Body of pancreas (tissue), 4 donors: ENCODE measurements at regions not wholly inside any gene's neighbourhood (a gene's known extent, or its start where the extent isn't known, plus 50 kb on each side); places are given as distances from the start of the nearest gene placed in this dataset.

ENCODE experiments used
- CTCF ChIP-seq, 7 experiments: fragments of 450-650 bp in 4 of 7; fragments of 200-600 bp in 3 of 7; sonication (generic) in 3 of 7; IDR thresholded peaks; one replicate each; pipeline ENCODE4 v1.5.1; 2016 to 2019; ENCODE audit warnings: antibody characterized with exemption in 7 of 7
- POLR2A ChIP-seq, 3 donors: fragments of 450-650 bp; IDR thresholded peaks; one replicate each; pipeline ENCODE4 v1.6.1; 2016; ENCODE audit warnings: antibody characterized with exemption in 3 of 3, mild to moderate bottlenecking in 2 of 3

- TF ChIP-seq POLR2A (IDR thresholded peaks at IDR 0.05) (no peak), CTCF (IDR thresholded peaks at IDR 0.05) (no peak)
Observed at GRCh38 chr5:52449516-52449915, 338.2 kb upstream of the ITGA1 start.
